GM18907 (cell line): ENCODE measurements at regions not wholly inside any gene's neighbourhood (a gene's known extent, or its start where the extent isn't known, plus 50 kb on each side); places are given as distances from the start of the nearest gene placed in this dataset.
"Not testable (repeated sequence)": the region's sequence is repeated elsewhere in the genome, so short reads cannot be mapped to it uniquely, and the experiment has no call there.

Source experiments
- ATAC-seq: cut with Tn5 transposase; IDR thresholded peaks from one replicate; pipeline ENCODE4 v1.9.1; 2021; ENCODE audit warnings: mild to moderate bottlenecking, moderate library complexity; ENCODE audit not compliant: unreplicated experiment

- no peak for ATAC-seq
Observed at GRCh38 chr9:103601287-103601686, 492.8 kb upstream of the SMC2 start.

DNA sequence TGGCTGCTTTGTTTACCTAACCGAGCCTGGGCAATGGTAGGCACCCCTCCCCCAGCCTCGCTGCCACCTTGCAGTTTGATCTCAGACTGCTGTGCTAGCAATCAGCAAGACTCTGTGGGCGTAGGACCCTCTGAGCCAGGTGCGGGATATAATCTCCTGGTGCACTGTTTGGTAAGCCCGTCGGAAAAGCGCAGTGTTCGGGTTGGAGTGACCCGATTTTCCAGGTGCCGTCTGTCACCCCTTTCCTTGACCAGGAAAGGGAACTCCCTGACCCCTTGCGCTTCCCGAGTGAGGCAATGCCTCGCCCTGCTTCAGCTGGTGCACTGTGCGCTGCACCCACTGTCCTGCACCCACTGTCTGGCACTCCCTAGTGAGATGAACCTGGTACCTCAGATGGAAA, 482.2 kb upstream of the SMC2 start:
- not testable (repeated sequence) for ATAC-seq

GRCh38 chr9:103615994-103616393, 478.1 kb upstream of the SMC2 start:
- ATAC-seq: no peak

DNA sequence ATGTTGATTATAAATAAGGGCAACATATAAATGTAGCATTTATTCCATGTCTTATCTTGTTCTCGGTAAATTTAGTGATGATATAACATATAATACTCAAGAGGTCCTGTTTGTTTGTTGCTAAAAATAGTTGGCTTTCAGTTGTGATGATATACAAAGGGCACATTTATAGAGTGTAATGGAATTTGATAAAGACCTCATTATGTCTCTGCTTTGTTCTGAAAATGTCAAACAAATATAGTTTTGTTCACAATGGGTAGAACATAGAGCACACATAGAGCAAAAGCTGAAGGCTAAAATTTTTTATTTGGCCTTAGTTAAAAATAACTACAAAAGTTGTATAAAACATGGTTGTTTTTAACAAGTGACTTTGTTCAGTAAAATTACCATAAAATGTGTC, 477.1 kb upstream of the SMC2 start:
- ATAC-seq: no peak

- no peak for ATAC-seq
Observed at GRCh38 chr9:103625161-103625804, 468.8 kb upstream of the SMC2 start.

DNA sequence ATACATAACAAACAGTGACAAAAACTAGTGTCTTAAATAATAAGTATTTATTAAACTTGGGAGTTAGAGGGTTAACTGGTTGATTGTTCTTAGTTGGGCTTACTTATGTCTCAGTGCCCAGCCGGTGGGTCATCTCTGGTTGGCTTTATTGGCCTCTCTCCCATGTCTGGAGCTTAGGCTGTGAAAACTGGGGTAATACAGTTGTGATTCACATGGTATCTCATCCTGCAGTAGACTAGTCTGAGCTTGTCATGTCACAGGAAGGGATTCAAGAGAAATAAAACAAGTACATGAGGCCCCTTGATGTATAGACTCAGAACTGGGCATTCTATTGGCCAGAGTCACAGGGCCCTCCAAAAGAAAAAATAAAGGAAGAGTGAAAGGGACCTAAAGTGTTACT, 466.4 kb upstream of the SMC2 start:
- ATAC-seq: no peak

GRCh38 chr9:103649086-103649485, 445.0 kb upstream of the SMC2 start:
- no peak for ATAC-seq

DNA sequence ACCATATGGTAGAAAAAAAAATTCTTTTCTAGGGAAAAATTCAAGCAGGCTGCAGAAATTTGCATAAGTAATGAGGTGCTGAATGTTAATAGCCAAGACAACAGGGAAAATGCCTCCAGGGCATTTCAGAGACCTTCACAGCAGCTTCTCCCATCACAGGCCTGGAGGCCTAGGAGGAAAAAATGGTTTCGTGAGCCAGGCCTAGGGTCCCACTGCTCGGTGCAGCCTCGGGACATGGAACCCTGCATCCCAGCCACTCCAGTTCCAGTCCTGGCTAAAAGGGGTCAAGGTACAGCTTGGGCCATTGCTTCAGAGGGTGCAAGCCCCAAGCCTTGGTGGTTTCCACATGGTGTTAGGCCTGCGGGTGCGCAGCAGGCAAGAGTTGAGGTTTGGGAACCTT, 436.0 kb upstream of the SMC2 start:
- ATAC-seq: no peak

DNA sequence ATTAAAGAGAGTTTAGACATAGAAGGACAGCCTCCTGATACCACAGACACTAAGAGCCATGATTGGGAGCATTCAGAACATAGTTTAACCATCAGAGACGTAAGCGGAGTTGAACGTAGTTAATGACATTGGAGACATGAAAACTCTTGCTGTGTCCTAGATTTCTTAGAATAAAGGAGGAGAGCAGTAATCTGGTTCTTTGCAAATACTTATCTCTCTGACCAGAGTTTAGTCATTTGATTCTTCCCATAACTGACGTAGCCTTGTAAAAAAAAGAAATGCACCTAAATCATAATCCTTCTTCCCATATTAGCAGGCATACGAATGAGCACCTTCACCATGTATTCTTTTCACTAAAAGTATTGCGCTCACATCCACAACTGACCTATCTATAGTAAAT, 433.3 kb upstream of the SMC2 start:
- ATAC-seq: no peak

GRCh38 chr9:103661663-103662062, 432.4 kb upstream of the SMC2 start:
- no peak for ATAC-seq

- no peak for ATAC-seq
Observed at GRCh38 chr9:103669296-103669695, 424.8 kb upstream of the SMC2 start.

DNA sequence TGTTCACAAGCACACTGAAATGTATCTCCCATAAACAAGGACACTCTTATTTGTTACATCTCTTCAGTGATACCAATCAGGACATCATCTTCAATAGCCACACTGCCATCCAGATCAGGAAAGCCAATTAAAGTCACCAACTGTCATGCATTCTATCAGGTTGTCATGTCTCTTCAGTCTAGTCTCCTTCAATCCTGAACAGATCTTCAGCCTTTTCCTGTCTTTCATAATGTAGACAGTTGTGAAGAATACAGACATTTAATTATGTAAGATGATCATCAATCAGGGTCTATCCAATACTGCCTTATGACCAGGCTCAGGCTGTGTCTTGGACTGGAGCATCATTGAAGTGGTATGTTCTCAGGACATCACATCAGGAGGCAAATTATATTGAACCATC, 419.8 kb upstream of the SMC2 start:
- no peak for ATAC-seq

GRCh38 chr9:103680581-103680980, 413.5 kb upstream of the SMC2 start:
- no peak for ATAC-seq

GRCh38 chr9:103681435-103681834, 412.7 kb upstream of the SMC2 start:
- ATAC-seq: no peak

DNA sequence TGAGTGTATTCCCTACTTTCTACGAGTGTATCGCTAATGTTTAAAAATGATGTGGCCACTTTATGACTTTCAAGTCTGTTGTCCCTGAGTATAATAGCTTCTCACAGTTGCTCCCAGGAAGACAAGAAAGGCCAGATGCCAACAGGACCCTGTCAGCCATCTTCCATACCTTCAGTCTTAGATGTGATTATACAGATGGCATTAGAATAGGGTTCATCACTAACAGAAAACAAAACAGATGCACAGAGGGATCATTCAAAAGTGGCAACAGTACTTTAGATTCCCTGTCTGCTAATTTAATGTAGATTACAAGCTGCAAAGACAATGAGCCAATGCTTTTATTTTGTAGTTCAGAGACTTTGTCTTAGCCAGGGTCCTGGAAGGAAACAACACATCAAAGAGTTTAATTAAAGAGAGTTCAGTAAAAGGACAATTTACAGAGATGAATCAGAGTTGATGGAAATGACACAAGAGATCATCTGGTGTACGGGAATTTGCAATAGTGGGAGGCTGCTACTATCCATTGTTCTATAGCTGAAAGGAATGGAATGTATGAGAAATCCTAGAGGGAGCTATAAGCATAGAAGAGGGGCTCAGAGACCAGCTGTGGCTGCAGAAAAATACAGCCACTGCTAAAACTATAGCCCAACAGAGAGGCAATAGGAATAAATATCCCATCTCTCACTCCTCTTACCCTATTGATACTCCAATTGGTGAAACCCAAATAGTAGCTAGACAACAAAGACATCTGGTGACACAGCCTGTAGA, 393.7 kb upstream of the SMC2 start:
- no peak for ATAC-seq

GRCh38 chr9:103702572-103702971, 391.5 kb upstream of the SMC2 start:
- no peak for ATAC-seq

GRCh38 chr9:103707181-103707580, 386.9 kb upstream of the SMC2 start:
- ATAC-seq: no peak

- ATAC-seq: no peak
Observed at GRCh38 chr9:103709366-103709765, 384.7 kb upstream of the SMC2 start.

GRCh38 chr9:103713631-103714030, 380.5 kb upstream of the SMC2 start:
- ATAC-seq: no peak

GRCh38 chr9:103714992-103715391, 379.1 kb upstream of the SMC2 start:
- ATAC-seq: no peak

DNA sequence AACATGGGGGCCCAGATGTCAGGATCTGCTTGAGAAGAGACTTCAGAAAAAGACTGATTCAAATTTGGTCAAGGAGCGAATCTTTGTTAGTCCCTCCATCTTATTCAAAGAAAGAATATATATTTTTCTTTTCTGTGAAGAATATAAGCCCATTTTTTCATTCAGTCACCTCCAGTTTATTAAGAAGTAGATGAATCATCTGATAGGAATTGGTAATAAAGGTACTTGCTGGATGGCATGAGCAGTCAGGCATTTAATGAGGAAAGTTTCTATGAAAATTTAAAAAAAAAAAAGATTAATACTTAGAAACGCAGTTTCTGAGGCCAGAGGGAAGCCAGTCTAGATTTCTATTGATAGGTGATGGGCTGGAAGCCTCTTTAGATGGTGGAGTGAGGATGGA, 373.1 kb upstream of the SMC2 start:
- ATAC-seq: no peak

DNA sequence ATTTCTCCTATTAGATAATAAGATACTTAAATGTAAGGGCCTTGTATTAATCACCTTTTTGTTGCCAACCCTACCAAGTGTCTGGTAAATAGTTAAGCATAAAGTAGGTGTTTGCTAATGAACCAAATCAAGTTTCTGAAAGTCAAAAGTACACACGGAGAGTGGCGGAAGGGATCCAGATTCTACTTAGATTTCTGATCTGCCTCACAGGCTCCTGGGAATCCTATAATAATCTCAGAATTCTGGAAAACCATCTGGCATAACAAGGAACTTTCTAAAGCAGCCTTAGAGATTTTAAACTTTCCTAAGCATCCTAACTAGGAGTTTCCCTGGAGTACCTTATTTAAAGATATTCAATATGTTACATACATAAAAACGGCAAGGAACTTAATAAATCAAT, 363.2 kb upstream of the SMC2 start:
- no peak for ATAC-seq

GRCh38 chr9:103731541-103731940, 362.6 kb upstream of the SMC2 start:
- no peak for ATAC-seq
